C4-2B (cell line): ENCODE measurements at regions not wholly inside any gene's neighbourhood (a gene's known extent, or its start where the extent isn't known, plus 50 kb on each side); places are given as distances from the start of the nearest gene placed in this dataset.

Source experiments
- ZFX ChIP-seq: fragments of 450-650 bp; IDR thresholded peaks from 2 replicates; pipeline ENCODE4 v1.6.1; 2017
- TF ChIP-seq, protein P1 (sequence below): fragments of 450-650 bp; conservative IDR thresholded peaks from 2 replicates; pipeline ENCODE4 v1.5.1; 2017; ENCODE audit warnings: mild to moderate bottlenecking

DNA sequence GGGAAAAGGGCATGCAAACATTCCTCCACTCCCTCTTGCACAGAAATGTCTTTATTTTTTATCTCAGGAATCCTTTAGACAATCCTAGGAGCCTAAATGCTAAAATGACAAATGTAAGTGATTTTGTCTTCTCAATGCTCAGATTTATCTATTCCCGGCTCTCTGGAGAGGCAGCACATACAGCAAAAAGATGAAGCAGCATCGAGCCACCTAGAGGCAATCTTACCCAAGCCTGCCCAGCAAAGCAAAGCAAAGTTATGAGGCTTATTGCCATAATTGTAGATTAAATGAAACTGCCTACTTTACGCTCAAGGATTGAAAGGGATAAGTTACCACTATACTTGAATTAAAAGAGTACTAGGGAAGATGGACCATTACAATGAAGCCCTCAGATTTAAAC lies 750.4 kb upstream of the NR2F2 start:
- TF ChIP-seq, protein P1, sequence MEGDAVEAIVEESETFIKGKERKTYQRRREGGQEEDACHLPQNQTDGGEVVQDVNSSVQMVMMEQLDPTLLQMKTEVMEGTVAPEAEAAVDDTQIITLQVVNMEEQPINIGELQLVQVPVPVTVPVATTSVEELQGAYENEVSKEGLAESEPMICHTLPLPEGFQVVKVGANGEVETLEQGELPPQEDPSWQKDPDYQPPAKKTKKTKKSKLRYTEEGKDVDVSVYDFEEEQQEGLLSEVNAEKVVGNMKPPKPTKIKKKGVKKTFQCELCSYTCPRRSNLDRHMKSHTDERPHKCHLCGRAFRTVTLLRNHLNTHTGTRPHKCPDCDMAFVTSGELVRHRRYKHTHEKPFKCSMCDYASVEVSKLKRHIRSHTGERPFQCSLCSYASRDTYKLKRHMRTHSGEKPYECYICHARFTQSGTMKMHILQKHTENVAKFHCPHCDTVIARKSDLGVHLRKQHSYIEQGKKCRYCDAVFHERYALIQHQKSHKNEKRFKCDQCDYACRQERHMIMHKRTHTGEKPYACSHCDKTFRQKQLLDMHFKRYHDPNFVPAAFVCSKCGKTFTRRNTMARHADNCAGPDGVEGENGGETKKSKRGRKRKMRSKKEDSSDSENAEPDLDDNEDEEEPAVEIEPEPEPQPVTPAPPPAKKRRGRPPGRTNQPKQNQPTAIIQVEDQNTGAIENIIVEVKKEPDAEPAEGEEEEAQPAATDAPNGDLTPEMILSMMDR, result no peak
- no peak for TF ChIP-seq ZFX
